ENCODE measurements at regions not wholly inside any gene's neighbourhood (a gene's known extent, or its start where the extent isn't known, plus 50 kb on each side); places are given as distances from the start of the nearest gene placed in this dataset.

DNA sequence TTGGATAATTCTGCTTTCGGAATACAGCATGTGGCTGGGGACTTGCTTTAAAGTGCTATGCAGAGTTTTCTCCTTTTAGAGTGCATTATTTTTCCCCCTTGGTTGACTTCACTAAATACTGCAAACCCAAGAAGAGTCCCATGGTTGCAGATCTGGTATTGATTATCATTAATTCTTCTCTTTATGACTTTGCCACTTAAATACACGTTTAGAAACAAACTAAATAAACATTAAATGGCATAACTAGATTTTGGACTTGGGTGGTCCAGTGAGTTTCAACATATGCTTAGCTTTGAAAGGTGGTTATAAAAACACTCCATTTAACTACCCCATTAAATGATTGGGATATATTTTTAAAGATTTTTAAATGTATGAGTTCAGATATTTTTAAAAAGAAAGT lies 279.2 kb downstream of the SOX4 start:
- TF ChIP-seq GATA2 (IDR thresholded peaks at IDR 0.05; ENCODE audit: low read depth, low read length) (no peak), GATA3 (IDR thresholded peaks at IDR 0.05; ENCODE audit: low read depth, low read length) (no peak)
